ENCODE measurements at regions not wholly inside any gene's neighbourhood (a gene's known extent, or its start where the extent isn't known, plus 50 kb on each side); places are given as distances from the start of the nearest gene placed in this dataset.

DNA sequence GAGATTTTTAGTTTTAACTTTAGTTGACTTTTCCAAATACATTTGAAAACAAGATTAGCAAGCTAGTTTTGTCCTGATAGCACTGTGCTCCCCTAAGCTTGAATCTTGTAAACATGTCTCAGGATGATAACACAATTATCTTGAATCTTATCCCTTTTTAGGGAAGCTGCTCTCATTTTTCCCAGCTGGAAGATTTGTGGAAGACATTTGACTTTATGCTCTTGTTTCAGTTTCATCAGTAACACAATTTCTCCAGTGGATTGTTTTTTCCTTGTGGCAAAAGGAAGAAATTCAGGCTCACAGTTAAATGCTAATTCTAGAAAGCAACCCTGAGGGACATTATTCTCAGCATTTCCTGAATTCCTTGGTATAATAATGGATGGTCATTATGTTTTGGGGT is 88.8 kb downstream of the CDC7 start:
- TF ChIP-seq, protein P1, sequence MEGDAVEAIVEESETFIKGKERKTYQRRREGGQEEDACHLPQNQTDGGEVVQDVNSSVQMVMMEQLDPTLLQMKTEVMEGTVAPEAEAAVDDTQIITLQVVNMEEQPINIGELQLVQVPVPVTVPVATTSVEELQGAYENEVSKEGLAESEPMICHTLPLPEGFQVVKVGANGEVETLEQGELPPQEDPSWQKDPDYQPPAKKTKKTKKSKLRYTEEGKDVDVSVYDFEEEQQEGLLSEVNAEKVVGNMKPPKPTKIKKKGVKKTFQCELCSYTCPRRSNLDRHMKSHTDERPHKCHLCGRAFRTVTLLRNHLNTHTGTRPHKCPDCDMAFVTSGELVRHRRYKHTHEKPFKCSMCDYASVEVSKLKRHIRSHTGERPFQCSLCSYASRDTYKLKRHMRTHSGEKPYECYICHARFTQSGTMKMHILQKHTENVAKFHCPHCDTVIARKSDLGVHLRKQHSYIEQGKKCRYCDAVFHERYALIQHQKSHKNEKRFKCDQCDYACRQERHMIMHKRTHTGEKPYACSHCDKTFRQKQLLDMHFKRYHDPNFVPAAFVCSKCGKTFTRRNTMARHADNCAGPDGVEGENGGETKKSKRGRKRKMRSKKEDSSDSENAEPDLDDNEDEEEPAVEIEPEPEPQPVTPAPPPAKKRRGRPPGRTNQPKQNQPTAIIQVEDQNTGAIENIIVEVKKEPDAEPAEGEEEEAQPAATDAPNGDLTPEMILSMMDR (IDR thresholded peaks at IDR 0.05; ENCODE audit: unreplicated experiment): no peak
- H3K4me3 Mint-ChIP-seq (ENCODE audit: unreplicated experiment): no peak overlapping the region
- H3K27ac Mint-ChIP-seq (ENCODE audit: unreplicated experiment): no peak overlapping the region
- DNase-seq (ENCODE audit: low spot score): no peak
- peaks cover 18% of the 10 kb centered on the region for H3K27me3 Mint-ChIP-seq (ENCODE audit: unreplicated experiment)
- no peaks in the 10 kb centered on the region for H3K9me3 Mint-ChIP-seq (ENCODE audit: unreplicated experiment)
- H3K4me1 Mint-ChIP-seq (ENCODE audit: unreplicated experiment): peaks cover 43% of the 10 kb centered on the region
- peaks cover 16% of the 10 kb centered on the region for H3K36me3 Mint-ChIP-seq (ENCODE audit: low read depth, unreplicated experiment)

- H3K36me3 Mint-ChIP-seq (ENCODE audit: low read depth, unreplicated experiment): peaks cover 5% of the 10 kb centered on the region
- peaks cover 9% of the 10 kb centered on the region for H3K27me3 Mint-ChIP-seq (ENCODE audit: unreplicated experiment)
- H3K4me1 Mint-ChIP-seq (ENCODE audit: unreplicated experiment): peaks cover 26% of the 10 kb centered on the region
- no peak overlapping the region for H3K27ac Mint-ChIP-seq (ENCODE audit: unreplicated experiment)
- no peak overlapping the region for H3K4me3 Mint-ChIP-seq (ENCODE audit: unreplicated experiment)
- TF ChIP-seq, protein P1 (IDR thresholded peaks at IDR 0.05; ENCODE audit: unreplicated experiment): no peak
- DNase-seq (ENCODE audit: low spot score): no peak
- H3K9me3 Mint-ChIP-seq (ENCODE audit: unreplicated experiment): no peaks in the 10 kb centered on the region
Measured at GRCh38 chr1:91591175-91591974, 90.7 kb downstream of the CDC7 start.

GRCh38 chr1:91592716-91593477 is 92.2 kb downstream of the CDC7 start:
- Mint-ChIP-seq H3K4me3 (ENCODE audit: unreplicated experiment) (no peak overlapping the region), H3K27me3 (ENCODE audit: unreplicated experiment) (peaks cover 7% of the 10 kb centered on the region), H3K27ac (ENCODE audit: unreplicated experiment) (no peak overlapping the region), H3K4me1 (ENCODE audit: unreplicated experiment) (peaks cover 18% of the 10 kb centered on the region), H3K9me3 (ENCODE audit: unreplicated experiment) (no peaks in the 10 kb centered on the region), H3K36me3 (ENCODE audit: low read depth, unreplicated experiment) (no peaks in the 10 kb centered on the region)
- no peak for DNase-seq (ENCODE audit: low spot score)
- TF ChIP-seq, protein P1 (IDR thresholded peaks at IDR 0.05; ENCODE audit: unreplicated experiment): no peak

- Mint-ChIP-seq H3K27me3 (ENCODE audit: unreplicated experiment) (peaks cover 5% of the 10 kb centered on the region), H3K4me3 (ENCODE audit: unreplicated experiment) (no peak overlapping the region), H3K9me3 (ENCODE audit: unreplicated experiment) (no peaks in the 10 kb centered on the region), H3K27ac (ENCODE audit: unreplicated experiment) (no peak overlapping the region), H3K4me1 (ENCODE audit: unreplicated experiment) (peaks cover 10% of the 10 kb centered on the region), H3K36me3 (ENCODE audit: low read depth, unreplicated experiment) (no peaks in the 10 kb centered on the region)
- TF ChIP-seq, protein P1 (IDR thresholded peaks at IDR 0.05; ENCODE audit: unreplicated experiment): no peak
- DNase-seq (ENCODE audit: low spot score): no peak
Measured at GRCh38 chr1:91594383-91595055, 93.9 kb downstream of the CDC7 start.

Measured in endothelial cell (in vitro differentiated cells).